IMR-90 (cell line): ENCODE measurements at regions not wholly inside any gene's neighbourhood (a gene's known extent, or its start where the extent isn't known, plus 50 kb on each side); places are given as distances from the start of the nearest gene placed in this dataset.

Experiments
- ATAC-seq: fragments of 200-7000 bp; cut with Tn5 transposase; 2 replicates; pipeline ENCODE4 v1.9.1; 2020; ENCODE audit warnings: low read depth, mild to moderate bottlenecking, moderate library complexity
- BruUV-seq: library from RNA; stranded (reverse); fragments of 400-500 nt; replicated peaks from 2 replicates; lab custom pipeline; 2021; lab: Mats Ljungman, UMichigan
- CTCF ChIA-PET: fragments of 300-600 bp; formaldehyde crosslinking; extraction: SDS; loops from one replicate; lab custom pipeline; 2021; ENCODE audit warnings: antibody characterized with exemption; lab: Yijun Ruan, JAX
- POLR2A ChIA-PET: fragments of 300-600 bp; sonication (Branson Sonifier 250); formaldehyde crosslinking; loops from one replicate; lab custom pipeline; 2022; ENCODE audit warnings: antibody characterized with exemption; ENCODE audit not compliant: unreplicated experiment; lab: Charles Lee
- DNase-seq: peaks from one replicate; pipeline ENCODE4 v3.0.0; 2013
- H2AFZ ChIP-seq: replicated peaks from 2 replicates; pipeline ENCODE3; 2013; ENCODE audit warnings: low read length, mild to moderate bottlenecking; ENCODE audit not compliant: poor library complexity
- H2AK5ac ChIP-seq: 2 replicates; pipeline ENCODE4 v1.6.1; 2013; ENCODE audit warnings: low read depth, low read length, inconsistent platforms
- H2AK9ac ChIP-seq: replicated peaks from 2 replicates; pipeline ENCODE3; 2013; ENCODE audit warnings: mild to moderate bottlenecking, low read depth, low read length, moderate library complexity; ENCODE audit not compliant: poor library complexity
- H2BK120ac ChIP-seq: 2 replicates; pipeline ENCODE4 v1.6.1; 2013; ENCODE audit warnings: low read depth, low read length, inconsistent platforms
- H2BK15ac ChIP-seq: 3 replicates; pipeline ENCODE4 v1.6.1; 2013; ENCODE audit warnings: low read depth, low read length, inconsistent platforms
- H2BK20ac ChIP-seq: 2 replicates; pipeline ENCODE4 v1.6.1; 2013; ENCODE audit warnings: low read depth, mild to moderate bottlenecking, inconsistent platforms, low read length, moderate library complexity
- H2BK5ac ChIP-seq: 2 replicates; pipeline ENCODE4 v1.6.1; 2013; ENCODE audit warnings: mild to moderate bottlenecking, low read depth, low read length, inconsistent platforms; ENCODE audit not compliant: poor library complexity, severe bottlenecking
- H3K14ac ChIP-seq: replicated peaks from 2 replicates; pipeline ENCODE4 v1.6.1; 2013; ENCODE audit warnings: low read depth, low read length, inconsistent platforms
- H3K18ac ChIP-seq: 2 replicates; pipeline ENCODE4 v1.6.1; 2013; ENCODE audit warnings: low read depth, low read length, control low read depth
- H3K23ac ChIP-seq: 2 replicates; pipeline ENCODE4 v1.6.1; 2013; ENCODE audit warnings: low read depth, low read length, inconsistent platforms
- H3K27ac ChIP-seq: 2 replicates; pipeline ENCODE4 v1.5.1; 2013; ENCODE audit warnings: mild to moderate bottlenecking, control low read depth, low read length; ENCODE audit not compliant: insufficient read depth
- H3K27me3 ChIP-seq: 2 replicates; pipeline ENCODE4 v1.6.1; 2013; ENCODE audit warnings: low read length; ENCODE audit not compliant: control insufficient read depth, insufficient read depth
- H3K36me3 ChIP-seq: 2 replicates; pipeline ENCODE4 v1.6.1; 2013; ENCODE audit warnings: low read length, mixed read lengths; ENCODE audit not compliant: control insufficient read depth, insufficient read depth
- H3K4ac ChIP-seq: 2 replicates; pipeline ENCODE4 v1.6.1; 2013; ENCODE audit warnings: low read depth, low read length, inconsistent platforms
- H3K4me1 ChIP-seq: 2 replicates; pipeline ENCODE4 v1.6.1; 2013; ENCODE audit warnings: low read length, mixed read lengths; ENCODE audit not compliant: control insufficient read depth, insufficient read depth
- H3K4me2 ChIP-seq: 2 replicates; pipeline ENCODE4 v1.6.1; 2013; ENCODE audit warnings: low read depth, mild to moderate bottlenecking, control low read depth, low read length, moderate library complexity
- H3K4me3 ChIP-seq: 2 replicates; pipeline ENCODE4 v1.5.1; 2013; ENCODE audit warnings: low read depth, mild to moderate bottlenecking, control low read depth, low read length, moderate library complexity; ENCODE audit not compliant: insufficient read depth
- H3K56ac ChIP-seq: 2 replicates; pipeline ENCODE4 v1.6.1; 2013; ENCODE audit warnings: low read length, inconsistent platforms; ENCODE audit not compliant: insufficient read depth; ENCODE audit errors: extremely low read depth
- H3K79me1 ChIP-seq, 2 experiments: 2 replicates each; pipeline ENCODE4 v1.6.1; 2013; ENCODE audit warnings: low read length in 2 of 2, inconsistent platforms in 1 of 2, low read depth in 1 of 2
- H3K9ac ChIP-seq: 2 replicates; pipeline ENCODE4 v1.6.1; 2013; ENCODE audit warnings: low read depth, low read length, control low read depth
- H3K9me1 ChIP-seq: 2 replicates; pipeline ENCODE4 v1.6.1; 2013; ENCODE audit warnings: low read length, inconsistent platforms; ENCODE audit not compliant: insufficient read depth
- H3K9me3 ChIP-seq: 2 replicates; pipeline ENCODE4 v1.6.1; 2013; ENCODE audit warnings: low read length; ENCODE audit not compliant: control insufficient read depth, insufficient read depth
- H4K20me1 ChIP-seq: 2 replicates; pipeline ENCODE4 v1.6.1; 2013; ENCODE audit warnings: low read length, inconsistent platforms; ENCODE audit not compliant: insufficient read depth
- H4K5ac ChIP-seq: 2 replicates; pipeline ENCODE4 v1.6.1; 2013; ENCODE audit warnings: mild to moderate bottlenecking, low read depth, low read length, control low read depth
- H4K8ac ChIP-seq, 2 experiments: 2 replicates each; pipeline ENCODE4 v1.6.1; 2013; ENCODE audit warnings: low read depth in 2 of 2, low read length in 2 of 2, control low read depth in 1 of 2, inconsistent platforms in 1 of 2
- H4K91ac ChIP-seq: 2 replicates; pipeline ENCODE4 v1.6.1; 2013; ENCODE audit warnings: low read depth, low read length, inconsistent platforms; ENCODE audit not compliant: insufficient read depth
- BHLHE40 ChIP-seq: fragments of 150-350 bp; IDR thresholded peaks from 2 replicates; pipeline ENCODE4 v1.6.1; 2016; ENCODE audit warnings: mild to moderate bottlenecking, low read depth, low read length
- CHD1 ChIP-seq: IDR thresholded peaks from 2 replicates; pipeline ENCODE4 v1.6.1; 2012; ENCODE audit warnings: low read depth, low read length, improper control_type of control experiment
- FOS ChIP-seq: fragments of 150-350 bp; IDR thresholded peaks from 2 replicates; pipeline ENCODE4 v1.6.1; 2016; ENCODE audit warnings: low read depth, low read length
- MAFK ChIP-seq: IDR thresholded peaks from 2 replicates; pipeline ENCODE4 v1.6.1; 2012; ENCODE audit warnings: low read depth, low read length, improper control_type of control experiment
- MAZ ChIP-seq: IDR thresholded peaks from 2 replicates; pipeline ENCODE4 v1.6.1; 2012; ENCODE audit warnings: low read depth, mild to moderate bottlenecking, low read length, improper control_type of control experiment, moderate library complexity, borderline replicate concordance
- MXI1 ChIP-seq: IDR thresholded peaks from 2 replicates; pipeline ENCODE4 v1.6.1; 2012; ENCODE audit warnings: low read depth, mild to moderate bottlenecking, low read length, moderate library complexity, borderline replicate concordance
- POLR2A ChIP-seq: IDR thresholded peaks from 2 replicates; pipeline ENCODE4 v1.6.1; 2012; ENCODE audit warnings: mild to moderate bottlenecking, low read depth, low read length
- RAD21 ChIP-seq: IDR thresholded peaks from 2 replicates; pipeline ENCODE4 v1.6.1; 2012; ENCODE audit warnings: low read length, improper control_type of control experiment
- RCOR1 ChIP-seq: IDR thresholded peaks from 2 replicates; pipeline ENCODE4 v1.6.1; 2012; ENCODE audit warnings: mild to moderate bottlenecking, low read length, improper control_type of control experiment; ENCODE audit not compliant: insufficient replicate concordance
- WGBS, 2 experiments: methylation state at CpG; one replicate each; pipeline versions ENCODE4 v1.1.5 to v1.1.7; 2013; ENCODE audit warnings: missing lambda C conversion rate in 2 of 2; ENCODE audit not compliant: insufficient read length in 1 of 2; ENCODE audit errors: extremely low coverage in 2 of 2; 5-methylcytosine and 5-hydroxymethylcytosine counted together
- dilution Hi-C: fragments of 300-500 bp; cut with HindIII; formaldehyde crosslinking; loops from one replicate; pipeline ENCODE4 v1.14.3; 2018; ENCODE audit warnings: low sequenced_read_pairs; ENCODE audit not compliant: unreplicated experiment
- in situ Hi-C: fragments of 300-500 bp; cut with MboI; formaldehyde crosslinking; loops from 3 replicates; pipeline ENCODE4 v1.14.3; 2019; ENCODE audit warnings: low sequenced_read_pairs, inconsistent platforms, mixed read lengths
- intact Hi-C: fragments of 100-400 bp; cut with micrococcal nuclease; formaldehyde crosslinking; loops from 2 replicates; pipeline ENCODE4 v1.10.0; 2022
- TF ChIP-seq, protein P1 (sequence below): fragments of 150-350 bp; IDR thresholded peaks from 2 replicates; pipeline ENCODE4 v1.6.1; 2017; ENCODE audit warnings: mild to moderate bottlenecking, antibody characterized with exemption, low read length, low read depth
- TF ChIP-seq, protein P2 (sequence below): fragments of 150-350 bp; IDR thresholded peaks from 2 replicates; pipeline ENCODE4 v1.6.1; 2016; ENCODE audit warnings: low read depth, mild to moderate bottlenecking, low read length, moderate library complexity, borderline replicate concordance

DNA sequence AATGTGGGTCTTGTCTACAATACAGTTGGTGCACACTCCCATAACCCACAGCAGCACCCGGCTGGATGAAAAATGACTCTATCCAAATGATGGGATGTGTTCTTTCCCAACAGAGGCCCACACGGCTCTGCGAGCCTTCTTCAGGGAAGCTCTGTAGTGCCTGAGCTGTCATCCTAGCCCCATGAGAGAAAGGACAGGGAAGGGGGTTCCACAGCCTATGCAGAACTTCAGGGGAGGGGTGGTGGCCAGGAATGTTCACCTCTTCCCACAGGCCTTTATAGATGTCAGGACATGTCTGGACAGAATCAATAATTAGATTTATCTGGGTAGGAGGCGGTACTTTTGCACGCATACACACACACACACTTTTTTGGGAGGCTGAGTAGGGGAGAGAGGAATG, 109.0 kb downstream of the JCAD start:
- Histone ChIP-seq H2AK9ac (peak overlapping the region; percentile 74), H4K5ac (peak overlapping the region; percentile 23), H2AK5ac (peak overlapping the region; percentile 97), H4K91ac (peak overlapping the region; percentile 90), H2BK20ac (peak overlapping the region; percentile 99), H3K23ac (peak overlapping the region; percentile 92), H3K36me3 (no peaks in the 10 kb centered on the region), H3K9me1 (peaks cover 31% of the 10 kb centered on the region), H2BK120ac (peak overlapping the region; percentile 98), H3K56ac (peak overlapping the region; percentile 50; the same call in 1 of the 2 replicates), H3K9me3 (no peaks in the 10 kb centered on the region), H3K4ac (peak overlapping the region; percentile 98), H2AFZ (no peak overlapping the region), H3K9ac (no peak overlapping the region), H4K20me1 (no peaks in the 10 kb centered on the region), H2BK5ac (peak overlapping the region; percentile 9), H2BK15ac (peak overlapping the region; percentile 97), H3K14ac (peak overlapping the region; percentile 97), H3K27ac (peak overlapping the region; percentile 36), H3K4me2 (no peak overlapping the region), H4K8ac (peak overlapping the region; percentile 73 to 94; a peak in 3 of 4 replicates), H3K18ac (peak overlapping the region; percentile 33), H3K79me1 (no peaks in the 10 kb centered on the region), H3K27me3 (no peaks in the 10 kb centered on the region), H3K4me3 (no peak overlapping the region), H3K4me1 (peaks cover 38% of the 10 kb centered on the region)
- DNase-seq (no peak), ATAC-seq (no peak)
- dilution Hi-C loops (no loop called here), in situ Hi-C loops (no loop called here), intact Hi-C loops (no loop called here)
- TF ChIP-seq RAD21 = no peak
- TF ChIP-seq MAFK = no peak
- no peak for TF ChIP-seq MAZ
- no peak for TF ChIP-seq RCOR1
- TF ChIP-seq, protein P1, sequence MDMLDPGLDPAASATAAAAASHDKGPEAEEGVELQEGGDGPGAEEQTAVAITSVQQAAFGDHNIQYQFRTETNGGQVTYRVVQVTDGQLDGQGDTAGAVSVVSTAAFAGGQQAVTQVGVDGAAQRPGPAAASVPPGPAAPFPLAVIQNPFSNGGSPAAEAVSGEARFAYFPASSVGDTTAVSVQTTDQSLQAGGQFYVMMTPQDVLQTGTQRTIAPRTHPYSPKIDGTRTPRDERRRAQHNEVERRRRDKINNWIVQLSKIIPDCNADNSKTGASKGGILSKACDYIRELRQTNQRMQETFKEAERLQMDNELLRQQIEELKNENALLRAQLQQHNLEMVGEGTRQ = no peak
- no peak for TF ChIP-seq MXI1
- no peak for TF ChIP-seq CHD1
- no peak for TF ChIP-seq POLR2A
- TF ChIP-seq FOS = no peak
- TF ChIP-seq BHLHE40 = no peak
- TF ChIP-seq, protein P2, sequence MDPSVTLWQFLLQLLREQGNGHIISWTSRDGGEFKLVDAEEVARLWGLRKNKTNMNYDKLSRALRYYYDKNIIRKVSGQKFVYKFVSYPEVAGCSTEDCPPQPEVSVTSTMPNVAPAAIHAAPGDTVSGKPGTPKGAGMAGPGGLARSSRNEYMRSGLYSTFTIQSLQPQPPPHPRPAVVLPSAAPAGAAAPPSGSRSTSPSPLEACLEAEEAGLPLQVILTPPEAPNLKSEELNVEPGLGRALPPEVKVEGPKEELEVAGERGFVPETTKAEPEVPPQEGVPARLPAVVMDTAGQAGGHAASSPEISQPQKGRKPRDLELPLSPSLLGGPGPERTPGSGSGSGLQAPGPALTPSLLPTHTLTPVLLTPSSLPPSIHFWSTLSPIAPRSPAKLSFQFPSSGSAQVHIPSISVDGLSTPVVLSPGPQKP = no peak
- ChIA-PET CTCF (no interaction called here), POLR2A (no interaction called here)
- no CpG with 5 or more reads among the region's 5 CpGs for WGBS, 2 experiments
- no TSS peak for BruUV-seq
